SK-N-MC (cell line): ENCODE measurements at regions not wholly inside any gene's neighbourhood (a gene's known extent, or its start where the extent isn't known, plus 50 kb on each side); places are given as distances from the start of the nearest gene placed in this dataset.

Source experiments
- EZH2 ChIP-seq: fragments of 200-600 bp; sonication (generic); IDR thresholded peaks from one replicate; pipeline ENCODE4 v1.6.1; 2017; ENCODE audit warnings: antibody characterized with exemption
- POLR2AphosphoS5 ChIP-seq: IDR thresholded peaks from 2 replicates; pipeline ENCODE4 v1.6.1; 2012; ENCODE audit warnings: mild to moderate bottlenecking, low read depth, low read length, borderline replicate concordance

GRCh38 chr5:2206293-2207108 lies 323.8 kb upstream of the IRX4 start:
- TF ChIP-seq POLR2AphosphoS5 (no peak), EZH2 (no peak)
